Muscle of back (tissue), 3 donors: ENCODE measurements at regions not wholly inside any gene's neighbourhood (a gene's known extent, or its start where the extent isn't known, plus 50 kb on each side); places are given as distances from the start of the nearest gene placed in this dataset.
A peak's percentile ranks its signal among the peaks of the same experiment; 100 is the strongest.
"Not testable (repeated sequence)": the region's sequence is repeated elsewhere in the genome, so short reads cannot be mapped to it uniquely, and the experiment has no call there.

Experiments
- DNase-seq, 3 donors: peaks; one replicate each; pipeline versions ENCODE4 v3.0.0 to v3.0.0-alpha.2; 2013

- DNase-seq: not testable (repeated sequence)
Measured at GRCh38 chr2:101645886-101646285, 51.6 kb upstream of the MAP4K4 start.

DNA sequence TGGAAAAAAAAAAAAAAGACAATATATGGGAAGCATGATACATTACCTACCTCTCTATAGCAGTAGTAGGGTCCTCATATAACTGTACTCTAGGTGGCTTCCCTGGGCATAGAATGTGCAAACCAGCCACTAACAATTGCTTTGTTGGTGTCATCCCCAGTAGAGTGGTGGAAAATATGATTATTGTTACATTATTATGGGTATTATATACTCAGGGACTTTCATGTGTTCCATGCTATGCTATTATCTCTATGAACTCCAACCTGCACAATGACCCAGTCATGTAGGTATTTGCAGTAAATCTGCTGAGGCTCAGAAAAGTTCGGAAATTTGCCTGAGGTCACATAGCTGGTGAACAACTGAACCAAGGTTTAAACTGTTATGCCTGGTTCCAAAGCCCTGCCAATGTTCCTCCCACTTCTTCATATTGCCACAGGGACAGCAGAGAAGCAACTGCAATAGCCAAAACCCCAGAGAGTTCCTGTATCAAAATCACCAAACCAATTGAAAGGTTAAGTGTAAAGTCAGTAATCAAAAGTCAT is 52.6 kb upstream of the MAP4K4 start:
- no peak for DNase-seq

DNA sequence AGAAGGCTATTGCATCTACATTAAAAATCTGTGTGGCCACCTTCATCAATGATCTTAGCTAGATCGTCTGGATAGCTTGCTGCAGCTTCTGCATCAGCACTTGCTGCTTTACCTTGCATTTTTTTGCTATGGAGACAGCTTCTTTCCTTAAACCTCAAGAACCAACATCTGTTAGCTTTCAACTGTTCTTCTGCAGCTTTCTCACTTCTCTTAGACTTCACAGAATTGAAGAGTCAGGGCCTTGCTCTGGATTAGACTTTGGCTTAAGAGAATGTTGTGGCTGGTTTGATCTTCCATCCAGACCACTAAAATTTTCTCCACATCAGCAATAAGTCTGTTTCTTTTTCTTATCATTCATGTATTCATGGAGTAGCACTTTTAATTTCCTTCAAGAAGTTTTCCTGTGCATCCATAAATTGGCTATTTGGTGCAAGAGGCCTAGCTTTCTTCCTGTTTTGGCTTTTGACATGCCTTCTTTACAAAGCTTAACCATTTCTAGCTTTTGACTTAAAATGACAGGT is 54.4 kb upstream of the MAP4K4 start:
- DNase-seq: no peak

DNA sequence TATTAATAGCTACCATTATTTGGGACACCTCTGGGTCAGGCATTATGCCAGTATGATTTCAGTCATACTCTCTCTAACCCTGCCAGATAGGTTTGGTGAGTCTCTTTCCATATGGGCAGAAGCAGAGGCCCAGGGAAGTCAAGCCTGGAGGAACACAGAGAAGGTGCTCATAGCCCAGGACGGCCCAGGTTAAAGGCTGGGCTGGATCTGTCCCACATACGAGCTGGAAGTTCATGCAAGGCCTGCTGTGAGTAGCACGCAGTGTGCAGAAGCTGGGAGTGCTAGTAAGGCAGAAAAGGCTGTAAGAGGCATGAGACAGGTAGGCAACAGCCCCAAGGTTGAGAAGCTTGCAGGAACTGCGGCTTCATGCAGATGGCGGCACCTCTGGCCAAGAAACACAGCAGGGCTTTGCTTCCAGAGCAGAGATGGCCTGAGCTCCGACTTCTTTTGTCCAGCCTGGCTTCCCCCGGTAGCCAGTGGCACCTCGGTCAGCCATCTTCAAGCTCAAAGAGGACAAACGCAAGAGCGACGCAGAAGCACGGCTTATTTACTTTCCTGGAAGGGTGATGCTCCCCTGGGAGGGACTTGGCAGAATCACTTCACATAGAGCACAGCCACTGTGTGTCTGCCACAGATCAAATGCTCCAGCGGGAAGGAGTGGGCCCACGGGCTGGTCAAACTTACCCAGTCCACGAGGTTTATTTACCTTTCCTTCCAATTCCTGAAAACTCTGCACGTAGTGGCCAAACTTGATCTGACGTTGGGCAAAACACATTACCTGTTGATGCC is 58.5 kb upstream of the MAP4K4 start:
- no peak for DNase-seq

DNA sequence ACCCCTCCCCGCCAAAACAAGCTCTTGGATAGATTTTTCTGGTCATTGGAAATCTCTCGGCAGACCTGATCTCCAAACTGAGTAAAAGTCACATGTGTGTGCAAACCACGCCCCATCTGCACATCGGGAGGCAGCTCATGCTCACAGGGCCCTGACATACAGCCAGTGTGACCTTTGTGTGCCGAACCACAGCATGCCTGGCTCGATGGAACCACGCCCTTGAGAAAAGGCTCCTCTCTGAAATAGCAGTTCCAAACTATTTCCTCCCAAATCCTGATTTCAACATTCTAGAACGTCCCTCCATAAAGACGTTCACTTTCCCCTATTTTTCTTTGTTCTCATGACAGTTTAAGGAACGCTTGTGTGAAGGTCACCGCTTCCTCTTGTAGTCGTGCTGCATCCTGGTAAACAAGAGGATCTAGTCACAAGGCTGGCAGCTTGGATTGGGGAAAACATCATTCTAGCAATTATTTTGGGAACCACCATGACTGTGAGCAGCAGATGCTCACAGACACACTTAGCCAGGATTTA is 59.3 kb upstream of the MAP4K4 start:
- DNase-seq: no peak

DNA sequence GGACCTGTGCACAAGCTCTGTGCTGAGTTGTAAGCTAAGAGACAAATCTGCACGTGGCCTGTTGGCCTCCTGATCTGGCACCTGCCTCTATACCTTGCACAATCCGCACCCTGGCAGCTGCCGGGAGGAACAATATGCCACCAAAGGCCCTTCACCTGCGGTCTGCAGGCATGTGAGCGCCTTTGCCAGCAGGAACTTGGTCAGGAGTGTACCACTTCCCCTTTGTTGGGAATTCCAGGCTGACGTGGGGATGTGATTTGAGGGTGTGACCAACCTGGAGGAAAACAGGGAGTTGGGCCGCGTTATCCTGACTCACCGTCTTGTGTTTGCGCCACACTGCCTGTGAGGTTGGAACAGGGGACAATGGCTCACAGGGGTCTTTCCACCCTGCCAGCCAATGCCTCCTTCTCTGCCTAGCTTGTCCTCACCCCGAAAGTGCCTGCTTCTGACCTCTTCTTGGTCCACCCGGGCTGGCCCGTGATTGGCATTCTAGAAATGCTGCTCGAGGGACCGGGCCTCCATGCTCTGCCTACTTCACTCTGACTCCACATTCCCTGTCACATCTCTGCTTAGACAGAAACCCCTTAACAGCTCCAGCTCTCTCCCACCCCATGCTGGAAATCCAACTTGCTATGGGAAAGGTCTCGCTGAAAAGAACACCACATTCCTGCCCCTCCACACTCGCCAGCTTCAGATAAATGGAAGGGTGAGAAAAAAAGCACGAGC is 67.1 kb upstream of the MAP4K4 start:
- DNase-seq: no peak

GRCh38 chr2:101628030-101628392 is 69.5 kb upstream of the MAP4K4 start:
- no peak for DNase-seq

GRCh38 chr2:101627285-101628029 is 70.0 kb upstream of the MAP4K4 start:
- no peak for DNase-seq

DNA sequence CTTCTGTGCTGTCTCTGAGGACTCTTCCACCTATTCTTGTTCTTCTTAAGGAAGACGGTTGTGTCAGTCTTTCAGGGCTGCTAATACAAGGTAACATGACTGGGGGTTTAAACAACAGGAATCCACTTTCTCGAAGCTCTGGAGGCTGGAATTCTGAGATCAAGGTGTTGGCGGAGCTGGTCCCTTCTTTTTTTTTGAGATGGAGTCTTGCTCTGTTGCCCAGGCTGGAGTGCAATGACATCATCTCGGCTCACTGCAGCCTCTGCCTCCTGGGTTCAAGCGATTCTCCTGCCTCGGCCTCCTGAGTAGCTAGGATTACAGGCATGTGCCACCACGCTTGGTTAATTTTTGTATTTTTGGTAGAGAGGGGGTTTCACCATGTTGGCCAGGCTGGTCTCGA is 71.7 kb upstream of the MAP4K4 start:
- DNase-seq: not testable (repeated sequence)

- DNase-seq: no peak
Measured at GRCh38 chr2:101625387-101625786, 72.1 kb upstream of the MAP4K4 start.

DNA sequence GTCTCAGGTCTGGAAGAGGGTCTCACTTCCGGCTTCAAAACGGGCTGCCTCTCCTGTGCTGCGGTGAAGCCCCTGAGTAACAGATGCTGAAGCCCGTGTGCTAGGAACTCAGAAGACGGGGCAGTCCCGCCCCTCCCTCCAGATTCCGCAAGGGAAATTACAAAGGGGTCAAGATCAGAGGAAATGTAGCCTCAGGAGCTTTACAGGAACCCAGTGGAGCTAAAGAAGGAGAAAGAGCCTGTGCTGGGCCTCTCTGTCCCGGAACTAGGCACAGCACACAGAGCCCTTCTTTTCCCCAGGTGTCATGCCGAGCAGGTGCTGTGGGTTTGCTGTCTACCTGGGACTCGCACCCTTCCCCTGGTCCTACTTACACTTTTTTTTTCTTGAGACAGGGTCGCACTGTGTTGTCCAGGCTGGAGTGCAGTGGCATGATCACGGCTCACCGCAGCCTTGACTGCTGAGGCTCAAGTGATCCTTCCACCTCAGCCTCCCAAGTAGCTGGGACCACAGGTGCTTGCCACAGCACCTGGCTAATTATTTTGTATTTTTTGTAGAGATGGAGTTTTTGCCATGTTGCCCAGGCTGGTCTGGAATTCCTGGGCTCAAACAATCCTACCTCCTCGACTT is 72.7 kb upstream of the MAP4K4 start:
- no peak for DNase-seq

DNA sequence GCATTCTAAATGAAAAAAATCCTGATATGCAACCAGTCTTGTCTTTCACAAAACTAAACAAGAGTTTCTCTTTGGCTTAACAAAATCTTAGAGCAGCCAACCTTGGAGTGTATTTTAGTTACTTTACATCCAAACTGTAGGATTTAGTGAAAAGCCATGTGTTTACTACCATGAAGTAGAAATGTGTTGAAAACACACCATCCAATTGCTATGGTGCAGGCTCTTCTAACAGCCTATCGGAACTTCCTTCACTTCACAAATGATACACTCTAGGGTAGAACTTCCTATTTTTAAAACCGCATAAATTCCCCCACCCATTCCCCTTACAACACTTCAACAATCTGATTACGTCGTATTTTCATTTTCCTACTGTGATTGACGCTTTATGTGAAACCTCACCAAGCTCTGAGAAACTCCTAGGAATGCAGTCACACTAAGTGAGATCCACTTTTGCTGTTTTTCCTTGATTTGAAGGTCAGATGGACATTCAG is 74.4 kb upstream of the MAP4K4 start:
- peak in 2 of 3 donors; percentile 22 to 37 for DNase-seq

DNA sequence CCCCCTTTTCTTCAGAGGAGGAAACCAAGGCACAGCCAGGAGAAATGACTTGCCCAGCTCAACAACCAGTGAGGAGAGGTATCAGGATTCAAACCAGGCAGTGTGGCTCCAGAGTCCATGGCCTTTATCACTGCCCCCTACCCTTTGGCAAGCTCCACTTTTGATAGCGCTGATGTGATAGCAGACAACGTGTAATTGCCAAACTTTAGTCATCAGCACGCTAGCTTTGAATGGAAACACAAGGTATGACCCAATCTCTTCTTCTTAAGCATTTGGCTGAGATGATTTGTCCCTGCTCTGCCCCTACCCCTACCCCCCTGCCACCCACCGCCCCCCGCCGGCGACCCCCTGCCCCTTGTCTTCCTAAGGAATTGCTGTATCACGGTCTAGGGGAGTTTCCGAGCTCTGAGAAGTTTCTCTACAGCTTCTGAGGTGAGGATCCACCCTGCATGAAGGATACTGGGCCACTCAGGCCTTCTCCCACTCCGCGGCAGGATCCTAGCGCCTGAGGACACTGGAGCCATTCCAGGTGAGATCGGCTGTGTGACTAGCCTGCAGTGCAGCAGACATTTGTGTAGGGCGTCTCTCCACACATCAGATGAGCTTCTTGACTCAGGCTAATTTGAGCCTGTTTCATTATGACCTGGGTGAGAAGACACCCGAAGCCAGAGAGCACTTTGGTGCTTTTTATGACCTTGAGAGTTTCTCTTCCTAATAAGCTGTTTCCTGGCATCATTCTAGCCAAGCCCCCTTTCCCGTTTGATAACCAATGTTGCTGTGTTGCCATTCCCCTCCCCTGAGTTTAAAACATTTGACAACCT is 75.1 kb upstream of the MAP4K4 start:
- DNase-seq: no peak

GRCh38 chr2:101619191-101619591 is 78.3 kb upstream of the MAP4K4 start:
- peak in 2 of 3 donors; percentile 9 to 45 for DNase-seq

DNA sequence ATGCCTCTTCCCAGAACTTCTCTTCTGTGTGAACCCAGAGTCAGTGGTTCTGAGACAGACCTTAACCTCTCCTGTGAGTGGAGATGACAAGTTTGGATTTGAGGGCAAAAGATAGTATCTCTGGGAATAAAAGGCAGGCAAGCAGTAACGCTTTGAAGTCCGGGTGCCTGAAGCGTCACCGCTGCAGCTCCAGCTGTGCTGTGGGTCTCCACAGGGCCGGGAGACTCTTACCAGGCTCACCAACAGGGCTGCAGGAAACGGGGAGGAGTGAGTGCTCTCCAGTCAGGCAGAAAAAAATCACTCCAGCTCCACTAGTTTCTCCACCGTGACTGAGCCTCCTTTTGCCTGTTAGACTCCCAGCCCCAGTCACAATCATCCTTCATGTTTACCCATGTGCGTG is 79.7 kb upstream of the MAP4K4 start:
- DNase-seq: no peak

GRCh38 chr2:101617188-101617587 is 80.3 kb upstream of the MAP4K4 start:
- DNase-seq: no peak

- DNase-seq: no peak
Measured at GRCh38 chr2:101614127-101614759, 83.3 kb upstream of the MAP4K4 start.

DNA sequence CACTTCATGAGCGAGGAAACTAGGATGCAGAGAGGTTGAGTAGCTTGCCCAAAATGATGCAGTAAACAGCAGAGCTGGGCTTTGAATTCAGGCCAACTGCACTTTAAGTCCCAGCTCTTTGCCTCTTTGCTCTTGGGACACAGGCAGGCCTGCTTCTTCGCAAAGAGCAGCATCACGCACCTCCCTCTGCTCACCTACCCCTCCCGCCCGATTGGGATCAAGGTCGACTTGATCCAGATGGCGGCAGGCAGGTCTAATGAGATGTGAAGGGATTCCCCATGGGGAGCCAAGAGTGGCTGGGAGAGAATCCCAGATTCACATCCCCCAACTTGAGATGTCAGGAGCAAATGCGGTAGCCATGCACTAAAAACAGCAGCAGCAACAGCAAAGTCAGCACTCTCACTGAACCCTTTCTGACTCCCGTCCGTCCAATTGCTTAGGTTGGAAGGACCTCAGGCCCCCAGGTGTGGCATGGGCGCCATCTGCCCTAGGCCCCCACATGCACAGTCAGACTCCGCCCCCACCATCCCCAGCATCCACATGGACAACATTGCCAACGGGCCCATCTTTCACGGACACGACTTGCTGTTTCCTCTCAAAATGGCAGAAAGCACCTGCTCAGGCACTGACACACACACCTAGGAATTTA is 84.3 kb upstream of the MAP4K4 start:
- DNase-seq: peak in 2 of 3 donors; percentile 15 to 80

DNA sequence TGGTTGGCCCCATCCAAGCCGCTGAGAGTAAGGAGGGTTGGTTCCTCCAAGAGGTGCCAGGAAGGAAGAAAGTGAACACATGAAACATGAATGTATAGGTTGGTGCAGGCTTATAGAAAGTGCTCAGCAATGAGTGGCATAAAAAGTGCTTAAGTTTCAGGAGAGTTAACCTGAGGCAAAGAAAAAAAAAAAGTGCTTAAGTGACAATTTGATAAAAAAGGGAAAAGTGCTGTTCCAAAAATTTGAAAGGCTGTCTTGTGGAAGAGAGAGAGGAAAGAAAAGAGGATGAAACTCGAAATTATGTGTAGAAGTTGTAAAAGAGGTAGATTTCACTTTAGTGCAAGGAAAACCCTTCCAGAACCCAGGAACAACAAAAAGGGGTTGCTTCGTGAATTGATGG is 85.5 kb upstream of the MAP4K4 start:
- DNase-seq: no peak
